ENCODE measurements at regions not wholly inside any gene's neighbourhood (a gene's known extent, or its start where the extent isn't known, plus 50 kb on each side); places are given as distances from the start of the nearest gene placed in this dataset.
A peak's percentile ranks its signal among the peaks of the same experiment; 100 is the strongest.

GRCh38 chr6:55957961-55958422 is 82.6 kb upstream of the BMP5 start:
- DNase-seq: no peak
- H3K27me3 ChIP-seq: no peaks in the 10 kb centered on the region
- intact Hi-C loops (cut with DNase I): no loop called here
- no peaks in the 10 kb centered on the region for H3K4me1 ChIP-seq
- ATAC-seq: no peak
- no peaks in the 10 kb centered on the region for H3K9me3 ChIP-seq
- no peaks in the 10 kb centered on the region for H3K36me3 ChIP-seq
- H3K27ac ChIP-seq: no peak overlapping the region
- no peak overlapping the region for H3K4me3 ChIP-seq
- TF ChIP-seq CTCF (IDR thresholded peaks at IDR 0.05): no peak

- Histone ChIP-seq H3K36me3 (no peaks in the 10 kb centered on the region), H3K4me3 (no peak overlapping the region), H3K27me3 (no peaks in the 10 kb centered on the region), H3K27ac (no peak overlapping the region), H3K9me3 (no peaks in the 10 kb centered on the region), H3K4me1 (no peaks in the 10 kb centered on the region)
- ATAC-seq: no peak
- no peak for TF ChIP-seq CTCF (IDR thresholded peaks at IDR 0.05)
- intact Hi-C loops (cut with DNase I): no loop called here
- no peak for DNase-seq
These were observed 80.3 kb upstream of the BMP5 start for GRCh38 chr6:55955684-55956083.

GRCh38 chr6:55954436-55954835 is 79.0 kb upstream of the BMP5 start:
- Histone ChIP-seq H3K27me3 (no peaks in the 10 kb centered on the region), H3K4me3 (no peak overlapping the region), H3K36me3 (no peaks in the 10 kb centered on the region), H3K27ac (no peak overlapping the region), H3K4me1 (no peaks in the 10 kb centered on the region), H3K9me3 (no peaks in the 10 kb centered on the region)
- intact Hi-C loops (cut with DNase I): no loop called here
- no peak for ATAC-seq
- no peak for TF ChIP-seq CTCF (IDR thresholded peaks at IDR 0.05)
- no peak for DNase-seq

GRCh38 chr6:55953335-55953734 is 77.9 kb upstream of the BMP5 start:
- Histone ChIP-seq H3K27me3 (no peaks in the 10 kb centered on the region), H3K9me3 (no peaks in the 10 kb centered on the region), H3K4me3 (peak overlapping the region; percentile 27), H3K27ac (no peak overlapping the region), H3K36me3 (no peaks in the 10 kb centered on the region), H3K4me1 (no peaks in the 10 kb centered on the region)
- ATAC-seq: no peak
- intact Hi-C loops (cut with DNase I): no loop called here
- no peak for TF ChIP-seq CTCF (IDR thresholded peaks at IDR 0.05)
- no peak for DNase-seq

GRCh38 chr6:55950071-55950814 is 74.9 kb upstream of the BMP5 start:
- Histone ChIP-seq H3K4me1 (no peaks in the 10 kb centered on the region), H3K36me3 (no peaks in the 10 kb centered on the region), H3K27ac (no peak overlapping the region), H3K9me3 (no peaks in the 10 kb centered on the region), H3K27me3 (no peaks in the 10 kb centered on the region), H3K4me3 (no peak overlapping the region)
- no peak for DNase-seq
- ATAC-seq: peak; percentile 25
- TF ChIP-seq CTCF (IDR thresholded peaks at IDR 0.05): no peak
- intact Hi-C loops (cut with DNase I): no loop called here

GRCh38 chr6:55943329-55943728 is 67.9 kb upstream of the BMP5 start:
- ATAC-seq (no peak), DNase-seq (no peak)
- TF ChIP-seq CTCF (IDR thresholded peaks at IDR 0.05): no peak

More at GRCh38 chr6:55943329-55943728, 67.9 kb upstream of the BMP5 start:
- no peak overlapping the region for H3K27ac ChIP-seq
- H3K4me3 ChIP-seq: no peak overlapping the region
- H3K4me1 ChIP-seq: no peaks in the 10 kb centered on the region
- no peaks in the 10 kb centered on the region for H3K27me3 ChIP-seq
- H3K9me3 ChIP-seq: no peaks in the 10 kb centered on the region
- no peaks in the 10 kb centered on the region for H3K36me3 ChIP-seq
- intact Hi-C loops (cut with DNase I): no loop called here

All from upper lobe of right lung (tissue), 1 donor.